Tongue (tissue), 1 donor: ENCODE measurements at regions not wholly inside any gene's neighbourhood (a gene's known extent, or its start where the extent isn't known, plus 50 kb on each side); places are given as distances from the start of the nearest gene placed in this dataset.
"Not testable (repeated sequence)": the region's sequence is repeated elsewhere in the genome, so short reads cannot be mapped to it uniquely, and the experiment has no call there.

Experiments used
- DNase-seq: peaks from one replicate; pipeline ENCODE4 v3.0.0-alpha.2; 2015

GRCh38 chr3:162568706-162569105 is 1072.1 kb downstream of the OTOL1 start:
- DNase-seq = no peak

- DNase-seq = no peak
Measured at GRCh38 chr3:162569314-162569713, 1072.7 kb downstream of the OTOL1 start.

- DNase-seq = no peak
Measured at GRCh38 chr3:162584986-162585385, 1088.4 kb downstream of the OTOL1 start.

GRCh38 chr3:162586591-162586990 is 1090.0 kb downstream of the OTOL1 start:
- no peak for DNase-seq

GRCh38 chr3:162597226-162597625 is 1100.6 kb downstream of the OTOL1 start:
- no peak for DNase-seq

GRCh38 chr3:162598500-162598899 is 1101.9 kb downstream of the OTOL1 start:
- DNase-seq = peak; percentile 26

- not testable (repeated sequence) for DNase-seq
Measured at GRCh38 chr3:162599742-162600141, 1103.1 kb downstream of the OTOL1 start.

- DNase-seq = no peak
Measured at GRCh38 chr3:162601101-162601670, 1104.6 kb downstream of the OTOL1 start.

GRCh38 chr3:162602619-162603018 is 1106.0 kb downstream of the OTOL1 start:
- no peak for DNase-seq

GRCh38 chr3:162605651-162606204 is 1109.1 kb downstream of the OTOL1 start:
- no peak for DNase-seq

- no peak for DNase-seq
Measured at GRCh38 chr3:162610261-162610660, 1113.7 kb downstream of the OTOL1 start.

- DNase-seq = no peak
Measured at GRCh38 chr3:162612991-162613390, 1116.4 kb downstream of the OTOL1 start.

GRCh38 chr3:162626172-162626571 is 1129.6 kb downstream of the OTOL1 start:
- no peak for DNase-seq

- DNase-seq = no peak
Measured at GRCh38 chr3:162628531-162628930, 1131.9 kb downstream of the OTOL1 start.

GRCh38 chr3:162629372-162629771 is 1132.8 kb downstream of the OTOL1 start:
- DNase-seq = no peak

GRCh38 chr3:162632672-162633071 is 1136.1 kb downstream of the OTOL1 start:
- no peak for DNase-seq

GRCh38 chr3:162640208-162640607 is 1143.6 kb downstream of the OTOL1 start:
- DNase-seq = not testable (repeated sequence)

- no peak for DNase-seq
Measured at GRCh38 chr3:162641317-162641716, 1144.7 kb downstream of the OTOL1 start.

GRCh38 chr3:162641907-162642306 is 1145.3 kb downstream of the OTOL1 start:
- DNase-seq = no peak

- DNase-seq = no peak
Measured at GRCh38 chr3:162643245-162643644, 1146.6 kb downstream of the OTOL1 start.

- no peak for DNase-seq
Measured at GRCh38 chr3:162647321-162647720, 1150.7 kb downstream of the OTOL1 start.

GRCh38 chr3:162658003-162658402 is 1161.4 kb downstream of the OTOL1 start:
- no peak for DNase-seq

GRCh38 chr3:162665684-162666391 is 1169.2 kb downstream of the OTOL1 start:
- no peak for DNase-seq

GRCh38 chr3:162666835-162667234 is 1170.2 kb downstream of the OTOL1 start:
- no peak for DNase-seq
